Activated B cell treated with CpG ODN at 0.5 μM for 24 hours (primary cell): ENCODE measurements at regions not wholly inside any gene's neighbourhood (a gene's known extent, or its start where the extent isn't known, plus 50 kb on each side); places are given as distances from the start of the nearest gene placed in this dataset.

ENCODE experiments used
- ATAC-seq: fragments of 200-7000 bp; cut with Tn5 transposase; one replicate; pipeline ENCODE4 v1.10.0; 2021; ENCODE audit warnings: low read depth, mild to moderate bottlenecking, moderate library complexity
- CTCF ChIA-PET: fragments of 350-600 bp; sonication (Branson Sonifier 250); formaldehyde crosslinking; loops from one replicate; lab custom pipeline; 2021; ENCODE audit warnings: antibody characterized with exemption; lab: Charles Lee
- POLR2A ChIA-PET: fragments of 350-600 bp; sonication (Branson Sonifier 250); formaldehyde crosslinking; loops from one replicate; lab custom pipeline; 2021; ENCODE audit warnings: antibody characterized with exemption; lab: Charles Lee
- DNase-seq: peaks from one replicate; pipeline ENCODE4 v3.0.0; 2022
- H3K27ac Mint-ChIP-seq: one replicate; pipeline ENCODE4 v1.8.0; 2020; ENCODE audit warnings: mixed read lengths
- H3K27me3 Mint-ChIP-seq: one replicate; pipeline ENCODE4 v1.8.0; 2021; ENCODE audit warnings: mixed read lengths
- H3K36me3 Mint-ChIP-seq: one replicate; pipeline ENCODE4 v1.8.0; 2021; ENCODE audit warnings: low read depth, mixed read lengths
- H3K4me1 Mint-ChIP-seq: one replicate; pipeline ENCODE4 v1.8.0; 2021; ENCODE audit warnings: mixed read lengths
- H3K4me3 Mint-ChIP-seq: one replicate; pipeline ENCODE4 v1.8.0; 2020; ENCODE audit warnings: mild to moderate bottlenecking, mixed read lengths
- H3K9me3 Mint-ChIP-seq: one replicate; pipeline ENCODE4 v1.8.0; 2020; ENCODE audit warnings: mixed read lengths
- intact Hi-C: fragments of 100-400 bp; cut with micrococcal nuclease; formaldehyde crosslinking; loops from one replicate; pipeline ENCODE4 v1.15.1; 2024
- TF ChIP-seq, protein P1 (sequence below): fragments of 200-600 bp; IDR thresholded peaks from one replicate; pipeline ENCODE4 v1.8.0; 2022; ENCODE audit warnings: antibody characterized with exemption, mild to moderate bottlenecking

DNA sequence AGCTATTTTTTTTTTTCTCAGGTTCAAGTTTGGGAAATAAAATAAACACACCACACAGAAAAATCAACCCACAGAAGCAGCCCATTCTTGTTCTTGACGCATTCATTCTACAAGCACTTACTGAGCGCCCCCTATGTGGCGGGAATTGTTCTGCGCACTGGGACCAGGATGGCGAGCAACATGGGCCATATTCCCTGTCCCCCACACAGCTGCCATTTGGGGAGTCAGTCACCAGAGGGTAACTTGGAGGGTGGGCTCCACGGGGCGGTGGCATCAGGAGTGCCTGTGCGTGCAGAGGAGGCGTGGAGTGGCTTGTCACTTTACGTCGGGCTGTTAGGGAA lies 185.0 kb upstream of the PDE10A start:
- intact Hi-C loops, result no loop called here
- Mint-ChIP-seq H3K4me1 (no peaks in the 10 kb centered on the region), H3K27me3 (peaks cover 59% of the 10 kb centered on the region), H3K4me3 (no peak overlapping the region), H3K27ac (no peak overlapping the region), H3K9me3 (no peaks in the 10 kb centered on the region), H3K36me3 (no peaks in the 10 kb centered on the region)
- DNase-seq (no peak), ATAC-seq (no peak)
- CTCF ChIA-PET, result no interaction called here
- POLR2A ChIA-PET, result no interaction called here
- TF ChIP-seq, protein P1, sequence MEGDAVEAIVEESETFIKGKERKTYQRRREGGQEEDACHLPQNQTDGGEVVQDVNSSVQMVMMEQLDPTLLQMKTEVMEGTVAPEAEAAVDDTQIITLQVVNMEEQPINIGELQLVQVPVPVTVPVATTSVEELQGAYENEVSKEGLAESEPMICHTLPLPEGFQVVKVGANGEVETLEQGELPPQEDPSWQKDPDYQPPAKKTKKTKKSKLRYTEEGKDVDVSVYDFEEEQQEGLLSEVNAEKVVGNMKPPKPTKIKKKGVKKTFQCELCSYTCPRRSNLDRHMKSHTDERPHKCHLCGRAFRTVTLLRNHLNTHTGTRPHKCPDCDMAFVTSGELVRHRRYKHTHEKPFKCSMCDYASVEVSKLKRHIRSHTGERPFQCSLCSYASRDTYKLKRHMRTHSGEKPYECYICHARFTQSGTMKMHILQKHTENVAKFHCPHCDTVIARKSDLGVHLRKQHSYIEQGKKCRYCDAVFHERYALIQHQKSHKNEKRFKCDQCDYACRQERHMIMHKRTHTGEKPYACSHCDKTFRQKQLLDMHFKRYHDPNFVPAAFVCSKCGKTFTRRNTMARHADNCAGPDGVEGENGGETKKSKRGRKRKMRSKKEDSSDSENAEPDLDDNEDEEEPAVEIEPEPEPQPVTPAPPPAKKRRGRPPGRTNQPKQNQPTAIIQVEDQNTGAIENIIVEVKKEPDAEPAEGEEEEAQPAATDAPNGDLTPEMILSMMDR, result no peak

DNA sequence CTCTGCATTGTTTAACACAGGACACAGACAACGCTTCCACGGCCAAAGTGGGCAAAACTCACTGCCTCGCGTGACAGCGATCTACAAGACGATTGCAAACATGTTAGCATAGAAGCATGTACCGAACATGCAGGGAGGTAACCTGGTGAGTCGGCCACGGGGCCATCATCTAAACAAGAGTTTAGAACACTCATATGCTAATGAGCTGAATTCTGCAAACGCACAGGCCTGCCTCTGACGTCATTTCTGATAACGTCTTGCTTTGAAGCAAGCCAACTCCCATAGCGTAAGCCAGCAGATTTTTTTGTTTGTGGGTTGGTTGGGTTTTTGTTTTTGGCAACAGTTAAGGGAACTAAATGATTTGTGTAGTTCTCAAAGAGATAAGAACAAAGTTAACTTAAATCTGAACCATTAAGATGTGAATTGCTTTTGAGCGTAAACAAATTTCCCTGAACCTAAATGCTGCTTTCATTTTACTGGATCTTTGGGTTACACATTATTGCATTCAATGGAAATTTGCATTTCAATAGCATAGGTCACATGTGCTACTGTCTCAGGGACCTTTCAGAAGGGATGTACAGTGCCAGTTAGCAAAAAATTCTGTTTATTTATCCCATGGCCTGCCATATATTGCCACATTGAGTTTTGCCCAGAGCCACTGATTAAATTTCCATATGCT lies 184.5 kb upstream of the PDE10A start:
- CTCF ChIA-PET, result no interaction called here
- ATAC-seq (no peak), DNase-seq (no peak)
- H3K4me1 Mint-ChIP-seq, result no peaks in the 10 kb centered on the region
- no peak overlapping the region for H3K27ac Mint-ChIP-seq
- H3K4me3 Mint-ChIP-seq, result no peak overlapping the region
- H3K27me3 Mint-ChIP-seq, result peaks cover 58% of the 10 kb centered on the region
- POLR2A ChIA-PET, result no interaction called here
- H3K36me3 Mint-ChIP-seq, result no peaks in the 10 kb centered on the region
- intact Hi-C loops, result no loop called here
- TF ChIP-seq, protein P1, result no peak
- no peaks in the 10 kb centered on the region for H3K9me3 Mint-ChIP-seq

DNA sequence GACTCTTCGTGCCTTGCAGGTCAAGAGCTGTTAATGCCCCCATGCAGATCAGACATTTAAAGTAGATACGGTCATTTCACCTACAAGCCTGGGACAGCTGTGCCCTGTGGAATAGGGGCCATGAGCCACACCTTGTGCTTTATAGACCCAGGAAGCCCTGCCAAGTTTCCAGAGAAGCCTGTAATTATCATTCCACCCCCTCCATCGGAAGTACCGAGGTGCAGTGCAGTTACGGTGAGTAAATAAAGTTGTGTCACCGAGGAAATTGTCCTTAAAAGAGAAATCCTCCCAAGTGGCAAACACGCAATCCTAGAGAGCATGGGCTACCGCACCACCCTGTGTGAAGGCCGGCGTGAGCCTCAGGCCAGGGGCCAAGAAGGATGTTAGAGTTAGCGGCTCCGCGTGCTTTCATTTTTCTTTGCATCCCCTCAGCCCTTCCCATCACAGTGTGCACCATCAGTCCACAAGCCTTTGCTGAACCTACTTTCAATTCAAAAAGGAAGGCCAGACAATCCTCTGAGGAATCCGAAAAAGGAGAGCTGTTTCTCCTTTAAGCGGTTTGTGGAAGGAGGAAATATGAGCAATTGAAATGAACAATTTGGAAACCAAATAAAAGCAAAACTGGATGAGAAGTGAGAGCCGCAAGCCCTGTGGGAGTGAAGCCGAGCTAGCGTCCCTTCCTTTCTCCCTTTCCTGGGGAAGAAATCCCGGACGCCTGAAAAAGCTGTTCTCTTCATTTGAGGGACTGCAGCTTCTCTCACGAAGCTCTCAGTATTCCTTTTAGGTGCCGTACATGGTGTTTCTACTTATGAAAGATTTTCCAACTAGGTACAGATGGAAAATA lies 183.3 kb upstream of the PDE10A start:
- Mint-ChIP-seq H3K4me1 (no peaks in the 10 kb centered on the region), H3K36me3 (no peaks in the 10 kb centered on the region), H3K27ac (no peak overlapping the region), H3K4me3 (no peak overlapping the region), H3K9me3 (no peaks in the 10 kb centered on the region), H3K27me3 (peaks cover 54% of the 10 kb centered on the region)
- CTCF ChIA-PET, result no interaction called here
- DNase-seq (no peak), ATAC-seq (no peak)
- POLR2A ChIA-PET, result no interaction called here
- intact Hi-C loops, result no loop called here
- TF ChIP-seq, protein P1, result no peak

DNA sequence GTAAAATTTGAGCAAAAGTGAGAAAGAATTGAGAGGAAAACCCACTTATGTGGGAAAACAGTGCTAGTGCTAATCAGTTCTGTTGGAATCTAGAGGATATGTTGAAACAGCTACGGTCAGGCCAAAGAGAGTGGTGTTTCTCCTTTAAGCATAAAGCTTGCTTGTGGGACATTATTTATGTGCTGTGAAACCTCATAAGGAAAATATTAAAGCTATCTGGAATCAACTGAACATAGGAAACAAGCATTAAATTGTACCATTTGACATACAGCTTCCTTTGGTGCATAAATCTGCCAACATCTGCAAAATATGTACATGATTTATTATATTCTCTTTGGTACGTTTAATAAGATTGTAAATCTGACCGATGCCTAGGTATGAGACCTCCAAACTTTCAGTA lies 182.5 kb upstream of the PDE10A start:
- H3K4me3 Mint-ChIP-seq, result no peak overlapping the region
- POLR2A ChIA-PET, result no interaction called here

DNA sequence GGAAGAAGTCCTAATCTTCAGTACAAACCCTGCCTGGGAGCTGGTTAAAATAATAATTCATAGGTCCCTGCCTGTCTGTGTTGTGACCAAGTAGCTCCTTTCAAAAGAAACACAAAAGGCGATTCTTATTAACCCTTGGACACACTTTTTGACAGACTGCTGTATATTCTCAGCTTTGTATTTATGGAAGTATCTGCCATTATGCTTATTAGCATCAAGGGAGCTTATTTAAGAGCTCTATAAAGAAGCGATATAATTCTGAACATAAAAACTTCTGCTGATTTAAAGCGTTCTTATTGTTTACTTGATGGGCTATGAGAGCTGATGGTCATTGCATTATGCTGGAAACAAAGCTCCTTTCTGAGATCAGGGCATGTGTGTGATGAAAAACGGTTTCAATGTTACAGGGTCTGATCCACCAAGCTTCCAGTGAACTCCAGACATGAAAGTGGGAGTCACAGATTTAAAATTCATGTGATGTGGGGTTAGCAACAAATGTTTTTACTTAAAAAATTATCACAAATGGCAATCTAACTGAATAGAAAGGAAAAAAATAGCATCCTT lies 181.8 kb upstream of the PDE10A start:
- POLR2A ChIA-PET, result no interaction called here
- TF ChIP-seq, protein P1, result no peak
- no peaks in the 10 kb centered on the region for H3K4me1 Mint-ChIP-seq
- no peak overlapping the region for H3K27ac Mint-ChIP-seq
- DNase-seq, result no peak
- no peak overlapping the region for H3K4me3 Mint-ChIP-seq
- H3K27me3 Mint-ChIP-seq, result peaks cover 42% of the 10 kb centered on the region
- no peaks in the 10 kb centered on the region for H3K9me3 Mint-ChIP-seq
- intact Hi-C loops, result no loop called here
- H3K36me3 Mint-ChIP-seq, result no peaks in the 10 kb centered on the region
- CTCF ChIA-PET, result no interaction called here
- ATAC-seq, result no peak

More for the DNA sequence above, 182.5 kb upstream of the PDE10A start:
- intact Hi-C loops, result no loop called here
- H3K9me3 Mint-ChIP-seq, result no peaks in the 10 kb centered on the region
- no peak for ATAC-seq
- no peaks in the 10 kb centered on the region for H3K4me1 Mint-ChIP-seq
- H3K36me3 Mint-ChIP-seq, result no peaks in the 10 kb centered on the region
- TF ChIP-seq, protein P1, result no peak
- CTCF ChIA-PET, result no interaction called here
- peaks cover 48% of the 10 kb centered on the region for H3K27me3 Mint-ChIP-seq
- no peak for DNase-seq
- no peak overlapping the region for H3K27ac Mint-ChIP-seq
